Body of pancreas (tissue), 4 donors: ENCODE measurements at regions not wholly inside any gene's neighbourhood (a gene's known extent, or its start where the extent isn't known, plus 50 kb on each side); places are given as distances from the start of the nearest gene placed in this dataset.
"Not testable (repeated sequence)": the region's sequence is repeated elsewhere in the genome, so short reads cannot be mapped to it uniquely, and the experiment has no call there.

Experiments
- ATAC-seq: fragments of 150-250 bp; one replicate; pipeline ENCODE4 v1.9.1; 2016
- DNase-seq, 4 donors: peaks; one replicate each; pipeline ENCODE4 v3.0.0-alpha.2; 2019
- H3K27ac ChIP-seq, 4 donors: fragments of 200-600 bp; sonication (generic); 1 replicate in 3 of 4; 2 replicates in 1 of 4; pipeline versions ENCODE4 v1.5.1 to v1.6.1; 2016 to 2019; ENCODE audit warnings: mild to moderate bottlenecking in 1 of 4, mixed read lengths in 1 of 4, moderate library complexity in 1 of 4
- H3K27me3 ChIP-seq, 2 donors: fragments of 200-600 bp; sonication (generic); one replicate each; pipeline ENCODE4 v1.6.0; 2016; ENCODE audit warnings: mild to moderate bottlenecking in 1 of 2
- H3K36me3 ChIP-seq, 2 donors: fragments of 200-600 bp; sonication (generic); replicated peaks in 1 of 2; 2 replicates each; pipeline ENCODE4 v1.5.1; 2016; ENCODE audit warnings: low read depth in 2 of 2; ENCODE audit not compliant: insufficient read depth in 1 of 2
- H3K4me1 ChIP-seq: fragments of 200-600 bp; sonication (generic); one replicate; pipeline ENCODE4 v1.6.0; 2016
- H3K4me3 ChIP-seq, 2 donors: fragments of 200-600 bp; sonication (generic); 1 replicate in 1 of 2; 2 replicates in 1 of 2; pipeline ENCODE4 v1.5.1; 2016 to 2019
- H3K9me3 ChIP-seq, 3 donors: fragments of 200-600 bp; sonication (generic); 1 replicate in 2 of 3; 2 replicates in 1 of 3; pipeline ENCODE4 v1.5.1; 2016
- CTCF ChIP-seq, 7 experiments: fragments of 450-650 bp in 4 of 7; fragments of 200-600 bp in 3 of 7; sonication (generic) in 3 of 7; IDR thresholded peaks; one replicate each; pipeline ENCODE4 v1.5.1; 2016 to 2019; ENCODE audit warnings: antibody characterized with exemption in 7 of 7
- POLR2A ChIP-seq, 3 donors: fragments of 450-650 bp; IDR thresholded peaks; one replicate each; pipeline ENCODE4 v1.6.1; 2016; ENCODE audit warnings: antibody characterized with exemption in 3 of 3, mild to moderate bottlenecking in 2 of 3
- WGBS, 2 donors: methylation state at CpG; one replicate each; pipeline ENCODE4 v1.1.5; 2017; 5-methylcytosine and 5-hydroxymethylcytosine counted together
- intact Hi-C: fragments of 100-400 bp; cut with DNase I; formaldehyde crosslinking; loops from one replicate; pipeline ENCODE4 v1.15.1; 2023

GRCh38 chr3:6753536-6753935 is 107.4 kb upstream of the GRM7 start:
- intact Hi-C loops, result no loop called here

GRCh38 chr3:6769532-6770396 is 91.2 kb upstream of the GRM7 start:
- H3K27me3 ChIP-seq, H3K4me1 ChIP-seq, H3K27ac ChIP-seq, H3K9me3 ChIP-seq, H3K4me3 ChIP-seq, intact Hi-C loops, DNase-seq, ATAC-seq, H3K36me3 ChIP-seq: not testable (repeated sequence)
- 72 to 88% methylated on average over 24 to 28 of the region's 32 CpGs for WGBS, 2 donors

More at GRCh38 chr3:6753536-6753935, 107.4 kb upstream of the GRM7 start:
- no peak overlapping the region for H3K4me3 ChIP-seq
- no peaks in the 10 kb centered on the region for H3K9me3 ChIP-seq
- H3K27me3 ChIP-seq, result no peaks in the 10 kb centered on the region
- TF ChIP-seq CTCF (IDR thresholded peaks at IDR 0.05) (no peak), POLR2A (IDR thresholded peaks at IDR 0.05) (no peak)
- H3K4me1 ChIP-seq, result no peaks in the 10 kb centered on the region
- 73 to 83% methylated on average over 2 of the region's 2 CpGs for WGBS, 2 donors
- H3K27ac ChIP-seq, result no peak overlapping the region
- DNase-seq, result no peak
- H3K36me3 ChIP-seq, result no peaks in the 10 kb centered on the region
- ATAC-seq, result no peak

GRCh38 chr3:6770397-6770690 is 90.6 kb upstream of the GRM7 start:
- no peak for DNase-seq
- Histone ChIP-seq H3K27ac (no peak overlapping the region), H3K4me1 (no peaks in the 10 kb centered on the region), H3K9me3 (no peaks in the 10 kb centered on the region), H3K4me3 (no peak overlapping the region), H3K27me3 (no peaks in the 10 kb centered on the region), H3K36me3 (no peaks in the 10 kb centered on the region)
- no peak for ATAC-seq
- no peak for TF ChIP-seq POLR2A (IDR thresholded peaks at IDR 0.05)
- TF ChIP-seq CTCF (IDR thresholded peaks at IDR 0.05), result no peak
- intact Hi-C loops, result no loop called here

GRCh38 chr3:6771171-6771570 is 89.7 kb upstream of the GRM7 start:
- no peaks in the 10 kb centered on the region for H3K4me1 ChIP-seq
- no peak overlapping the region for H3K27ac ChIP-seq
- intact Hi-C loops, result no loop called here
- TF ChIP-seq CTCF (IDR thresholded peaks at IDR 0.05) (no peak), POLR2A (IDR thresholded peaks at IDR 0.05) (no peak)
- no peaks in the 10 kb centered on the region for H3K9me3 ChIP-seq
- H3K36me3 ChIP-seq, result no peaks in the 10 kb centered on the region
- ATAC-seq (no peak), DNase-seq (no peak)
- WGBS, 2 donors, result 64 to 73% methylated on average over 5 of the region's 5 CpGs
- no peaks in the 10 kb centered on the region for H3K27me3 ChIP-seq
- no peak overlapping the region for H3K4me3 ChIP-seq

GRCh38 chr3:6779140-6779539 is 81.8 kb upstream of the GRM7 start:
- ATAC-seq, result no peak
- TF ChIP-seq CTCF (IDR thresholded peaks at IDR 0.05), result no peak
- TF ChIP-seq POLR2A (IDR thresholded peaks at IDR 0.05), result no peak
- DNase-seq, result no peak
- no peaks in the 10 kb centered on the region for H3K9me3 ChIP-seq
- H3K4me1 ChIP-seq, result no peaks in the 10 kb centered on the region
- H3K36me3 ChIP-seq, result no peaks in the 10 kb centered on the region
- no peak overlapping the region for H3K4me3 ChIP-seq
- no peaks in the 10 kb centered on the region for H3K27me3 ChIP-seq
- intact Hi-C loops, result no loop called here
- no peak overlapping the region for H3K27ac ChIP-seq
- WGBS, 2 donors, result 92 to 95% methylated on average over 6 of the region's 6 CpGs
